ENCODE measurements at regions not wholly inside any gene's neighbourhood (a gene's known extent, or its start where the extent isn't known, plus 50 kb on each side); places are given as distances from the start of the nearest gene placed in this dataset.

GRCh38 chr4:30601070-30601865, 118.9 kb upstream of the PCDH7 start:
- TF ChIP-seq CTCF (conservative IDR thresholded peaks at IDR 0.05) = no peak
- TF ChIP-seq EZH2 (IDR thresholded peaks at IDR 0.05; ENCODE audit: low read depth) = no peak
